ENCODE measurements at regions not wholly inside any gene's neighbourhood (a gene's known extent, or its start where the extent isn't known, plus 50 kb on each side); places are given as distances from the start of the nearest gene placed in this dataset.
"Not testable (repeated sequence)": the region's sequence is repeated elsewhere in the genome, so short reads cannot be mapped to it uniquely, and the experiment has no call there.

DNA sequence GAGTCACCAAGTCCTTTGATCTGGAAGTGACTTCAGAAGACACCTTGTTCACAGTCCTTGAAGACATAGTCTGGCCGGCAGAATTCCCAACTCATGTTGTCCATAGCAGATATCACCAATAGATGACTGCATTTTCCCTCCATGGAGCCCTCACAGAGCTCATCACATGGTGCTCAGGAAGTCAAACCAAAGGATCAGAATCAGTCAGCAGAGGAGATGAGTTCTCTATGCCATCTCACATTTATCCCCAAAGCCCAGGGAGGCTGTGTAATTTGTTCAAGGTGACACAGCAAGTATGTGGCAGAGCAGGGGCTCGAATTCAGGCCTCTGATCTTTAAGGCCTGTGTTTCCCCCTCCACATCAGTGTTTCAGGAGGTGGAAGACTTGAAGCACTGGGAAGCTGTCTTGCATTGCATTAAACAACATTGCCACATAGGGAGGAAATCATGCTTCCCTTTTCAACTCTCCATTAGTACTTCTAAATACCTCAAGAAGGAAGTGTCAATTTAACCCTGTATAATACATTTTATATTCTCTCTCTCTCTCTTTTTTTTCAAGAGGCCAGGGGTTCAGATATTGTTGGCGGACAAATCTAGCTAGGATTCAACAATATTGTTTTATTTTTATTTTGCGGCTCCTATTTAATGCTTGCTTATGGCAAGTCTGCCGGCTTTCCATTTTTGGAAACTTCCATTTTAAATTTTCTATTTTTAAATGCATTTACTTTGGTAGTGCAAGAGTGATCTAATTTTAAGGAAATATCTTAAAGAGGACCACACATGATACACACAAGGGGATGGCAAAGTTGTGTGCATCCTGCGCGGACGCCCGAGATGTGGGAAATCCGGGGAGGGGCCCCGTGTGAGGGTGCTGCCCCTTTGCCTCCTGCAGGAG lies 61.9 kb downstream of the NPIPB5 start:
- not testable (repeated sequence) for DNase-seq

DNA sequence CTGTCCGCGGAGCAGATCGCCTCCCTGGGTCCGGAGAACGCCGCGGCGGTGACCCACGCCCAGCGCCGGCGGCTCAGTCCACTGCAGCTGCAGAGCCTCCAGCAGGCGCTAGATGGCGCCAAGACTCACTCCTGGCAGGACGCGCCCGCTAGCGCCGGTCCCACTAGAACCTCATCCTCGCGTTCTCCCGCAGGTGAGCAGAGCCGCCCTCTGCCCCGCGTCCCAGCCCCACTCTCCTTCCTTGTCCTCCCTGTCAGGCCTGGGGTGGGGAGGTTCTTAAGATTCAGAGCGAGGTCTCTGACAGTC lies 62.5 kb downstream of the NPIPB5 start:
- DNase-seq, result not testable (repeated sequence)

DNA sequence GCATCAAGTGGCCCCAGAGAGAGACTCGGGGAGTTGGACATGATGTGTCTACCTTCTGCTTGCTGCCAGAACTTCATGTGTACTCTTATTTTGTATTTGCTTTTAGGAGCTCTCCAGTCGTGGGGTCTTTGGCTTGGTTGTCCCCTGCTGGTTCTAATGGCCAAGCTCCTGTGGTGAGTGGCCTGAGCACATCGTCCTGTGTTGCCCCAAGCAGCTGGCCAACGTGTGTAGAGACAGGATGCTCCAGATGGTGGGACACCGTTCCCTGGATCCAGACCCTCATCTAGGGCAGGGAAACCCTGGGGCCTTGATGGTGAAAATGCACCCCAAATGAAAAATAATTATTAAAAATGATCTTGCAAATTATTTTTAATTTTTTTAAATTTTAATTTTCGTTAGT lies 65.8 kb downstream of the NPIPB5 start:
- DNase-seq, result not testable (repeated sequence)

DNA sequence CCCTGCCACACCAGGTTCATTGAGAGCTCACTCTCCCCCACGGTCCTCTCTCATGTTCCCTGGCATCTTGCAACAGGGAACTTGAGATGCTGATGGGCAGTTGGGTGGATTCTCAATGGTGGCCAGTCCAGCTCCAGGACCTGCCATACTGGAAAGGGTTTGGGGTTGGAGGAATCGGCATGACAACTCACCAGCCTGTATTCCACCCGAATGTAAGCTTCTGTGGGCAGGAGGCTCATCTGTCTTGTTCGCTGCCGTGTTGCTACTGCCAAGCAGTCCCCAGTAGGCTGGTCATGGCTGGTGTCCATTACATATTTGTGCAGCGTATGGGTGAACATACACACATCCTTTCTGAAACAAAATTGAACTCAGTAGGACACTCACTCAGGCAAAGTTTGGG lies 72.5 kb downstream of the NPIPB5 start:
- DNase-seq, result not testable (repeated sequence)

DNA sequence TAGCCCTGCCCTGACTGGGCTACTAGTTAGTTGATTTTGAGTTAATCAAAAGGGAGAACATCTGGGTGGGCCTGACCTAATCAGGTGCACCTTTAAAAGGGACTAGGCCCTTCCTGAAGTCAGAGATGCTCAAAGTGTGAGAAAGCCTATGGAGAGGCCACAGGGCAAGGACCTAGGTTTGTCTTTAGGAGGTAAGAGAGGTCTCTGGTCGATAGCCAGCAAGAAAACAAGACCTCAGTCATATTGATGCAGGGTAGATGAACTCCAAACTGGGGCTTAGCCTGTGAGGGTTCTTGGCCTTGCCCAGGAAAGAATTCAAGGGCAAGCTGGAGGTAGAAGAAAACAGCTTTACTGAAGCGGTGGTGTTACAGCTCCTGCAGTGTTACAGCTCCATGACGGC lies 73.8 kb downstream of the NPIPB5 start:
- not testable (repeated sequence) for DNase-seq

DNA sequence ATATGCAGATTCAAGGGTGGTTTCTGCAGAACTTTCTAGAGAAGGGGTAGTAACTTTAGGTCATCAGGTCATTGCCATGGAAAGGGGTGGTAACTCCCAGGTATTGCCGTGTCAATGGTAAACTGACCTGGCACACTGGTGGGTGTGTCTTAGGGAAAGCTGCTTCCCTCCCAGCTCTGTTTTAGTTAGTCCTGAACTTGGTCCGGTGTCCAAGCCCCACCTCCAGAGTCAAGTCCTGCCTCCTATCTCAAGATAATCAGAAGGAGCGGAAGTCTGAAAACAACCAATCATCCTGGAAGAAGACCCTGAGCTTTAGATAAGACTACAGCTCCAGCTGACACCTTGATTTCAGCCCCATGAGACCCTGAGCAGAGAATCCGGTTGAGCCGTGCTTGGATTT lies 74.2 kb downstream of the NPIPB5 start:
- DNase-seq, result not testable (repeated sequence)

DNA sequence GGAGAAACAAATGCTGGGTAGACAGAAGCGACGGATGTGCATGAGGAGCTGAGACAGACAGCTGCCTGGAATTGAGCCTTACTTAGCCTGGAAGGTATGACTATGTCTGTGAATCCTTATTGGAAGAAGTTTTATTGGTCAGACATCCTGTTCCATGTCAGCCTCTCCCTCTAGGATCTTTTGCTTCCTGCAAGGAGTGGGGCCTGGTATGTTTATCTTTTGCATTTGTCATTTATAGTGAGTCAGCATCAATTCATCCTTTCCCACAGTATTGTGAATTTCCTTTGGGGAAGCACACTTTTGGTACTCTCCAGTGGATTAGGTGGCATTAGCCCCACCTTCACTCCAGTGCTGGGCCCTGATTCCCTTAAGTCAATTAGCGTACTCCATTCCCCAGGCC lies 74.7 kb downstream of the NPIPB5 start:
- DNase-seq, result not testable (repeated sequence)

DNA sequence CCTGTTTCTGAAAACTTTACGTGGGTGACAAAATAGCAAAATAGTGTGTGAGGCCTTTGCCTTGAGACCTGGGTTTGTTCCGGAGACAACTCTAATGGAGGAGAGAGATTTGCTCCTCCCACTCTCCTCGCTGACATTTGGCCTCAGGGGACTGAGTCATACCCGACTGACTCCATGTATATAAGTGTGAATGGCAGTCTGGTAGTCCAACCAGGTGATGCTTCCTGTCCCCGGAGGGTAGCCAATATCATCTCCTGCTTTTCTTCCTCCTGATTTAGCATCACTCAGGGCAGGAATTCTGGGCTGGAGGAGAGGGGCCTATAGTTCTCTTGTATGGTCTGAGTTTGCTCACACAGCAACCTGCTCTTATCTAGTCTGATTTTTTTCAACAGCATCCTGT lies 76.0 kb downstream of the NPIPB5 start:
- DNase-seq, result not testable (repeated sequence)

DNA sequence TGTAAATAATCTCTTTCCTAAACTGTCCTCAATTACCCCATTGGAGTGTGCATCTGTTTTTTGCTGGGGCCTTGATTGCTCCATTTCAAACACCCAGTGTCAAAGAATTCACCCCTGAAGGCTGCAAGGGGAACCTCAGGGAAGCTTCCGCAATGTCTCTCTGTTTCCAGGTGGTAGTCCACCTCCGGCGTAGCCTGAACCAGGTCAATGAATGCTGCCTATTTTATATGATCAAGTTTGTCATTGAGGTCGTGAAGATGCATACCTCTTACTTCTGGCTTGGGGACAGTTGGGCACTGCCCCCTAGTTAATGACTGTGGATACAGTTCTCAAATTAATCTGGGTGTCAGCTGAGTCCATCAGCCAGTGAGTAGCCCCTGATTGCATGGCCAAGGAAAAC lies 79.1 kb downstream of the NPIPB5 start:
- not testable (repeated sequence) for DNase-seq

DNA sequence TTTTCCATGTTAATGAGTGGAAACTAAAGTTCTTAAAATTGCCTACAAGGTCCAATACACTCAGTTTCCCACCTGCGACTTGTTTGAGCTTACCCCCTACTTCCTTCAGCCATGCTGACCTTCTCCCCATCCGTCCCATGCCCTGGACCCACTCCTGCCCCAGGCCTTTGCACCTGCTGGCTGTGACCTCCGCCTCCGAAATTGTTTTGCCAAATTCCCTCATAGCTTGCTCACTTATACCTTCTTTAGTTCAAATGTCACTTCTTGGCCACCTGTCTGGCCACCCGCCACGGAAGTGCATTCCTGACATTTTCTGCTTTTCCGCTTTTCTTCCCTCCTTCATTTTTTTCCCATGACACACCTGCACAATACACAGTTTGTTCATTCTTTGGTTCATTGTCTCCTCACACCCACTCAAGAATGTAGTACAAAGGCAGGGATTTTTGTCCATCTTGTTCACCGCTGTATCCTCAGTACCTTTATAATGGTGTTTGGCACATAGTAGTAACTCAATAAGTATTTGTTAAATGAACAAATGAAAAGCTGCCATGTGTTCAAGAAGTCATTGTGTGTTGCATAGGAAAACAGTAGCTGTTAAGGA lies 85.9 kb downstream of the NPIPB5 start:
- not testable (repeated sequence) for DNase-seq

DNA sequence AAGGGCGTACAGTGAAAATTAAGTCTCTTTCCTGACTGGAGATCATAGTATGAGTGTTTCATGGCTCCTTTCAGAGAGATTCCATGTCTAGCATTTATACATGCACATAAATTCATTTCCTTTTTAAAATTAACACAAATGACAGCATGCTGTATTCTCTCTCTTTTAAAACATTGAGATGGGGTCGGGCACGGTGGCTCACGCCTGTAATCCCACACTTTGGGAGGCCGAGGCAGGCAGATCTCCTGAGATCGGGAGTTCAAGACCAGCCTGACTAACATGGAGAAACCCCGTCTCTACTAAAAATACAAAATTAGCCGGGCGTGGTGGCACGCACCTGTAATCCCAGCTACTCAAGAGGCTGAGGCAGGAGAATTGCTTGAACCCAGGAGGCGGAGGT lies 93.1 kb downstream of the NPIPB5 start:
- DNase-seq, result not testable (repeated sequence)

DNA sequence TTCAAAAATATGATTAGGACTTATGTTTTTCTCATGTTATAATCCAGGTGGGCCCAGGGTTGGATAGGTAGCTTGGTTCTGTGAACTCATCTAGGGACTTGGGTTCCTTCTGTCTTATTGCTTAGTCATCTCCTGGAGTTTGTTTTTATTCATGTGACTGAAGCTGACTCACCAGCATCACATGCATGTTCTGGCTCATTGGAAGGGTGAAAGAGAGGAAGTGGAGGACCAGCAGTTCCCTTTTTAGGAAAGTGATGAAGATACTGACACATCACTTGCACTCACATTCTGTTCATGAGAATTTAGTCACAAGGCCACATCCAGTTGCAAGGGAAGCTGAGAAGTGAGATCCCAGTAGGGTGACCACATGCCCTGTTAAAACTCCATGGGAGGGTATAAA lies 95.9 kb downstream of the NPIPB5 start:
- not testable (repeated sequence) for DNase-seq

DNA sequence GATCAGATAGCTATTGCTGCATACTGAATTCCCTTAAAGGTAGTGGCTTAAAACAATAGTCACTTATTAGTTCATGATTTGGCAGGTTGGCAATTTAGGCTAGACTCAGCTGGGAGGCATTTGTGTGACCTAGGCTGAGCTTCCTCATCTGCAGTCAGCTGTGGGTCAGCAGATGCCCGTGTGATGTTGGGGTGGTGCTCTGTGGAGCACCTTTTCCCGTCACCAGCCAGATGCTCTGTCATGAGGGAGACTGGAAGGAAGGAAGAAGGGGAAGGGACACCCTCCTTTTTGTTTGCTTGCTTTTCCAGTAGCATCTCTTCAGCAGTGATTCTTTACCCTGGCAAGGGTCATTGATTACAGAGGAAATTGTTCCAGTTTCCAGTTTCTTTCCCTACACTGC lies 99.1 kb downstream of the NPIPB5 start:
- not testable (repeated sequence) for DNase-seq

DNA sequence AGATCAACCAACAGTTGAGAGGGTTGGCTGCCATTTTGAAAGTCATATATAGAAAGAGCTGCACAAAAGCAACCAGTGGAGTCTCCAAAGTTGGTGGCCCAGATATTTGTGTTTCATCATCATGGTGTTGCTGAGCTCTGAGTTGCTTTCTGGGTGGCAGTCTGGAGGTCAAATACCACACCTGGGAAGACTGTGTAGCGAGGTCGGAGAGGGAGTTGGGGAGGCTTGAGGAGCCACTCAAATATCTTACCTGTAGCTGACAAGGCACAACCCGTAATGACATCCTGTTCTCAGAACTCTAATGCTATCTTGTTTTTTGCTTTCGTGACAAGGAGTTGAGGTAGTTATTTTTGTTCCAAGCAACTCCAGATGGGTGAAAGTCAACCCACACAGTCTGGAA lies 100.4 kb downstream of the NPIPB5 start:
- not testable (repeated sequence) for DNase-seq

DNA sequence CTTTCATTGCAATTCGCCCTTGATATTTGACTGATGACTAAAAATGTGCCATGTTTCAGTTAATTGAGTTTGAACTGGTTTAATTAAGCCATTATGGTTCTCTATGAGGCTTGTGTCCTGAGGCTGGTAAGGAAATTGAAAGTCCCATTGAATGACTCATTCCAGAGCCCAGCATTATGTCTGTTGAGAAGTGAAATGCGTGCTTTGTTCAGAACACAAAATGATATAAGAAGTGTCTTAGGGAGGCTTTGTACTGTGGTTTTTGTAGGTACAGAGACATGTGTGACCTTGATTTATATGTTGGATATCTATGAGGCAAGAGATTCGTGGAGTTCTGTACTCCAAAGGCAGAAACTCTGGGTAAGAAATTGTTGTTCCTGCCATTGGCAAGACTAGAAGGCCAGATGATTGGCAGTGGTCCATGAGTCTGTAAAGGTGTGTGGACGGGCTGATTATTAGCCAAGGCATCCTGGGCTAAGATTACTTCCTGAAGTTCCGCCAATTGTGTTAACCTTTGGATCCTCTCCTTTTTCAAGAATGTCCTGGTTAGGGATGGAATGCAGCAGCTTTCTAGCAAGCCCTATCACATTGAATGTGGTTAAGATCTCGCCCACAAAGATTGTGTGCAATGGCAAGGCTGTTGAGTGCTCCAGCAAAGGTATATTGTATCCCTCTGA lies 103.7 kb downstream of the NPIPB5 start:
- DNase-seq, result no peak

DNA sequence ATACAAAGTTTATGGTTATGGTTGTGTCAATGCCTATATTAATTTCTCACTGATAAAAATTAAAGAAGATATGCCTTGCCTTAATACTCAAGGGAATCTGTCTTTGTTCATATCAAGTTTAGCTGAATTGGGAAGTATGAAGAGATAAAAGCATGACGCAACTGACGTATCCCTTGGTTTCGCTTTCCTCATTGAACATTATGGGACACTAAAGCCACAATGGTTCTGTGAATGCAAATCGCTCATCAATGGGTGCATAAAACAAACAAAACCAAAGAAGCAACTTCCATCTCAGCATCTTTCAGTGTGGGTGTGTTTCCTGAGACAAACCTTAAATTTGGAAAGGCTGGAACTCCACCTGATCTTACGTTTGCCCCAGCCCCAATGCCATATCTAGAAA lies 108.2 kb downstream of the NPIPB5 start:
- no peak for DNase-seq

DNA sequence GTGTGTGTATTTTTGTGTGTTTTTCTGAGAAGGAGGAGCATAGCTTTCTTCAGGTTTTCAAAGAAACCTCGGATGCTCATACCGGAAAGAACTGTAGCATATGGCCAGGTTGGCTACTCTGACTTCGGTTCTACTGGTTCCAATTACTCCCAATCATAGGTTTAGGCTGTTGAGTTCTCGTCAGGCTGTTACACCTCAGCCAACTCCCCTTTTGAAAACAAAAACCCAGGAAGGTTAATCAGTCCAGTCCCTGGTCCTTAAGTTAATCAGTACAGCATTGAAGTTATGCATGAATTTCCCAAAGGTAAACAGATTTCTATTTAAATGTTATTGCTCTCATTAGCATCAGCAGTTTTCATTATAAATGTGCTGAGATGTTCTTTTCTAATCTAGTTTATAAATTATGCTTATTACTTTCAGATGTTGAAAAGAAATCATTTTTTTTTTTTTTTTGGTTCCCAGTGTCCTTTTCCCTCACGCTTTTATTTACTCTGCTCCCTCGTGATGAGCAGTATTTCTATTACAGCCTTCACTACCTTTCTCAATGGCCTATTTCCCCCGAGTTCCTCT lies 111.0 kb downstream of the NPIPB5 start:
- DNase-seq, result no peak

DNA sequence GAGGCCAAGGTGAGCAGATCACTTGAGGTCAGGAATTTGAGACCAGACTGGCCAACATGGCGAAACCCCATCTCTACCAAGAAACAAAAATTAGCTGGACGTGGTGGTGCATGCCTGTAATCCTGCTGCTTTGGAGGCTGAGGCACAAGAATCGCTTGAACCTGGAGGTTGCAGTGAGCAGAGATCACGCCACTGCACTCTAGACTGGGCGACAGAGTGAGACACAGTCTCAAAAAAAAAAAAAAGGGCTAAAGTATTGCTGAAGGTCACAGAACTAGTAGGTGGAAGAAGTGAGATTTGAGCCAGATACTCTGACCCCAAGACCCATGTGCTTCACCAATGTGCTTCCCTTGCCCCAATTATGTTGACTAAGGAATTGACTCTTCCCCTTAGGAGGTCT lies 112.0 kb downstream of the NPIPB5 start:
- DNase-seq, result no peak

DNA sequence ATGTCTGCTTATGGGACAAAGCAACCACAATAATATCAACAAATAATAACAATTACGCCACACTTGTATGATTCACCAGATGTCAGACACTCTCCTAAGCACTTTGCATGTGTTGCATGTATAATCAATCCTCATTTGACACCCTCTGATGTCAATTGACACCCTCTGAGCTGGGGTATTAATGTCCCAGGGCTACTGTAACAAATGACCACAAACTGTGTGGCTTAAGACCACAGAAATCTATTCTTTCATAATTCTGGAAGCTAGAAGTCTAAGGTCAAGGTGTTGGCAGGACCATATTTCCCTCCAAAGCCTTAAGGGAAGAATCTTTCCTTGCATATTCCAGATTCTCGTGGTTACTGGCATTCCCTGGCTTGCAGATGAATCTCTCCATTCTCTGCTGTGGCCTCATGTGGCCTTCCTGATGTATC lies 112.7 kb downstream of the NPIPB5 start:
- no peak for DNase-seq

DNA sequence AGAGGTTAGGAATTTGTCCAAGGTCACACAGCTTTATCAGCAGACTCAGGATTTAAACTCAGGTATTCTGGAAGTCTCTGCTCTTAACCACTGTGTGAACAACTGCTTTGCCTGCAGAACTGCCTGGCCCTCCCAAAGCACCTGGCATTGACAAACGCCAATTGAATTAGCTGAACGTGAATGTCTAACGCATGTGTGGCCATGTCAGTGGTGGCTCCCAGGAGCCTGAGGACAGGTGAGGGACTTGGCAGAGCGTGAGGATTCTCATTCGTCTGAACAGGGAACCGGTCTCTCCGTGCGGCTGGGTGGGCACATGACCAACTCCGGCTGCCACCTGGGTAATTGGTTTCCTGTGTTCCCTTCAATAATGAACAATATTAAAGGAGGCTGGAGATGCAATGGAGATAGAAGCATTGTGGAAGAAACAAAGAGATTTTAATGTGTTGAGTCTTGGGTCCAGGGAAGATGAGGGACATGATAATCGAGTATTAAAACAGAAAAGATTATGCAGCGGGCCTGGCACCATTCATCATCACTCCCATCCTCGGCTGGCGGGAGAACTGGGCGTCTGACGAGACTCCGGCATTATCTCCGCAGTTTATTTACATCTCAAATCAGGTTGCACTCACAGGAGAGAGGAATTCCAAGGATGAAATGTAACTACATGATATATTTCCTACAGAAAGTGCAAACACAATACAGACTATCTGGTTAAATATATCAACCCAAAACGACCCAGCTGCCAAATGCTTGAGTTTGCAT lies 113.5 kb downstream of the NPIPB5 start:
- DNase-seq, result no peak

DNA sequence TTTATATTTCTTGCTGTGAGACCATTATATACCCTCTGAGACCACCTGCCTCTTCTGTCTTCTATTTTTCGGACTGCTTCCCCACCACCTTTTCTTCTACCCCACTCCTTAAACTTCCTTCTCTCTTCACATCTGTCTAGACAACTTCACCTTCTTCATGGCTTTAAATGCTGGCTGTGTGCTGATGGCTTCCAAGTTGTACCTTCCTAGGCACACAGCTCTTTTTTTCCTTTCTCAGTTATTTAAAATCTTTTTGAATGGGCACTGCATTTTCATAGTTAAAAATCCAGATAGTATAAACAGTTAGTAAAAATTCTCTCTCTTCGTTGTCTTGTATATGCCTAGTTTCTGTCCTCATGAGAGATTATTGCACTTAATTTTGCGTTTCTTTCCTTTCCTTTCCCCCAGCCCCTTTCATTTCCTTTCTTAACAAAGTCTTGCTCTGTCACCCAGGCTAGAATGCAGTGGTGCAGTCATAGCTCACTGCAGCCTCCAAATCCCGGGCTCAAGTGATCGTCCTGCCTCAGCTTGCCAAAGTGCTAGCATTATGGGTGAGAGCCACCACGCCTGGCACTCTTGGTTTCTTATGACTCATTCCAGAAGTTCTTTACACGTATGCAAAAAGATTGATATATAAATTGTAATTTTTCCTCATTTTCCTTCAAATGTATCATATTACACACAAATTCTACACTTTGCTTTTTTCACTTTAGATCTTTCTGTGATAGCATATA lies 114.3 kb downstream of the NPIPB5 start:
- no peak for DNase-seq

DNA sequence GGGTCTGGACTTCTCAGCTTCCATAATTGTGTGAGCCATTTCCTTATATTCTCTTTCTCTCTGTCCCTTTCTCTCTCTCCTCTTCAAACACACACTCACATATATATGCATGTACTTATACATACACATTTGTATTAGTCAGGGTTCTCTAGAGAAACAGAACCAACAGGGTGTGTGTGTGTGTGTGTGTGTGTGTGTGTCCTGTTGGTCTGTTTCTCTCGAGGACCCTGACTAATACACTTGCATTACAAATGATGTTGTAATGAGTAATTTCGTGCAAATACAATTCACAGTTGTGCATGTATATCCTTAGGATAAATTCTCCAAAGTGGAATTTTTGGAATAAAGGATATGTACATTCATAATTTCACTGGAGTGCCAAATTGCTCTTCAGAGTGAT lies 115.3 kb downstream of the NPIPB5 start:
- no peak for DNase-seq
